Stimulated activated CD4-positive, alpha-beta T cell treated with anti-CD3 and anti-CD28 coated beads, Interleukin-4, amount 100 ng/mL, for 24 hours (primary cell): ENCODE measurements at regions not wholly inside any gene's neighbourhood (a gene's known extent, or its start where the extent isn't known, plus 50 kb on each side); places are given as distances from the start of the nearest gene placed in this dataset.

ENCODE experiments used
- DNase-seq: peaks from one replicate; pipeline ENCODE4 v3.0.0-alpha.2; 2020

DNA sequence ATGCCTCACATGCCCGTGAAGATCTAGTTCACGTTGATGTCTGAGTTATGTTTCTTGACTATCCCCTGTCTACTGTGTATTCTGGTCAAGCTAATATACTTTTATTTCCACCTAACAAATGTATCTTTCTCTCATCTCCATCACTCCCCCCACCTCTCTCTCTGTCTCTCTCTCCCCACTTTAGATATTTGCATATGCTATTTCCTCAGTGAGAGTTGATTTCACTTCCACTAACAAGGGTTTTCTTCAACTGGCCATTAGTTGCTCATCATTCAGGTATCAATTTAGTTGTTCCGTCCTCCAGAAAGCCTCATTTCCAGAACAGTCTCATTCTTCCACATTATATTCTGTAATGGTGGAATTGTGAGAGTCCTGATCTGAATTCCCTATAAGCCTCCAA, 1777.8 kb upstream of the TENM3 start:
- DNase-seq: no peak

DNA sequence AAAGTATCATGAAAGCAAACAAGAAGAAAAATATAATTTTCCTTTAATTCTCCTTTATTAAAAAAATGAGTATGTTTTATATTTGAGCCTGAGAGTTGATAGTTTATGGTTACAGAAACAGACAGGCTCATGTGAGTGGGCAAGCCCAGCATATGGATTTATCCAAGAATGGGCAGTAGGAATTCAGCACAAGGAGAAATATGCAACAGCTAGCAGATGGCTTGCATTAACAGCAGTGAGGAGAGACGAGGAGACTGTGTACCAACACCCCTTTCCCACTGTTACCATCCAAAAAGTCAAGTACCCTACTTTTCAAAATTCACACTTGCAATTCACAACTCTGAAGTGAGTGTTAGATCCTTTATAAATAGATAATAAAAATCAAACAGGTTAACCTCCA, 1760.2 kb upstream of the TENM3 start:
- DNase-seq: no peak

DNA sequence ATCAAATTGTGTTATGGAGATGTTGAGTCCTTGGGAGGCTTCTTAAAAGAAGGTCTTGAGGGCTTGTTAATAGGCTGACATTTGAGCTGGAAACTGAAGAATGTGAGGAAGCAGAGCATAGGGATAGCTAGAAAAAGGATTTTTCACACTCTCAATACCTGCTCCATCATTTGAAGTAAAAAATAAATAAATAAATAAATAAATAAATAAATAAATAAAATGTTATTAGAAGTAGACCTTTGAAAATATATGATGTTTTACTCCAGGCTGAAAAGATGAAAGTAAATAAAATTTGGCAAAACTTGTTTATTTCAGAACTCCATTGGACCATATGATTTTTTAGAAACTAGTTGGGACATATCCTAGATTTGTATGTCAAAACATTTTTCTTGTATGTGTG, 1757.8 kb upstream of the TENM3 start:
- DNase-seq: no peak

DNA sequence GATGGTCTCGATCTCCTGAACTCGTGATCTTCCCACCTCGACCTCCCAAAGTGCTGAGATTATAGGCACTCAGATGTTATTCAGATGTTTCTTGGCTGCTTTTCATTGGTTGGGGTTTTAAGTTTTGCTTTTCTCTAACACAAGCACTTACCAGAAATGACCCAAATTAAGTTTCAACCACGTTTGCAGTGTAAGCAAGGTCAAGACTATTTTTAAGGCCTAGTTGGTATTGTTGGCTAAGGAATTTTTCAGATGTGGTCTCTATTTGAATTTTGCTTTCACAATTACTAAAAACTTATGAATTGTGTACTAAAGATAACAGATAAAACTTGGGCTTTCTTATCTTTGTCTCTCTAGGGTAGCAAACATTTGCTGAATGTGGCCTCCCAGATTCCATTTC, 1756.9 kb upstream of the TENM3 start:
- no peak for DNase-seq

DNA sequence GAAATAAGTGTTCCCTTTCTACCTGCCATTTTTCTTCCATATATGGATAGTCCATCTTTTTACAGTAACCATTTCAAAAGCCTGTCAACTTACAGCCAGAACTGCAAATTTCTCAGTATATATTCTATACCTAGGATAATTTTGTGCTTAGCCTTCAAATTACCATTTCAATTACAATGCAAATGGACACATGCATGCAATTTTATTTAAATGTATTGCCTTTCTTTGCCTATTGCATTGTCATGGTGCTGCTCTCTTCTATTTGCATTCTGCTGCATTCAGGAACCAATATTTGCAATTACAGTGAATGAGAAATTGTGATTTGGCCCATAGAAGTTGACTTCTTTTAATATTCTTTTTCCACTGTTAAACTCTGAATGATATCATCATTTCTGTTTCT, 1753.4 kb upstream of the TENM3 start:
- no peak for DNase-seq

DNA sequence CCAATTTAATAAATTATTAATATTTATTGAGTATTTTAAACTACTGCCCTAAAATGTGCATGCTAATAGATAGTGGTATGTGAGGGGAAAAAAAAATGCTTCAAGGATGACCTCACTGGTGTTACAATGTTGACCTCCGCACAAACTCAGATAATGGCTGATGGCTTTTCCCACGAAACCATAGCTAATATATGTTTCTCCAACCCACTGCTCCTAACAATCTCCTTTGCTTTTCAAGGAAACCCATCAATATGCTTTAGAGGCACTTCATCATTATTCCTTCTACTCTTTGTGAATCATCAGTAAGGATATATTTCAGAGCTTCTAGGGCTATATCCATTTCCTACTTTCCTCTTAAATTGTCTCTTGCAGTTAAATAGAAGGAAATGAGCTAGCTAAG, 1752.0 kb upstream of the TENM3 start:
- no peak for DNase-seq

DNA sequence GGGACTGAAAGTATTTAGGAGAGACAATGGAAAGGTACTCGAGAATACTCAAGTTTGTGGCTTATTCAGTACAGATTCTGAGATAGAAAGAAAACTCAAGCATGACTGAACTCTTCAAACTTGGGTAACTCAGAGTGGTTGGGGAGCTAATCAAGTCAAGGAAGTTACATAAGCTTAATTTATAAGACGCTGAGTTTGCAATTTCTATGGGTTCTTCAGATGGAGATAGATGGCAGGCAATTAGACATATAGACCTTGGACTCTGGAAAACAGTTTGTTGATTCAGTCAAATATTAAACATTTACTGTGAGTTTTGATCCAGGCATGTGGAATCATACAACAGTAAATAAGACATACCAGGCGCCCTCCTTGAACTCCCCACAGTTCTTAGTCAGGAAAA, 1749.9 kb upstream of the TENM3 start:
- DNase-seq: no peak

DNA sequence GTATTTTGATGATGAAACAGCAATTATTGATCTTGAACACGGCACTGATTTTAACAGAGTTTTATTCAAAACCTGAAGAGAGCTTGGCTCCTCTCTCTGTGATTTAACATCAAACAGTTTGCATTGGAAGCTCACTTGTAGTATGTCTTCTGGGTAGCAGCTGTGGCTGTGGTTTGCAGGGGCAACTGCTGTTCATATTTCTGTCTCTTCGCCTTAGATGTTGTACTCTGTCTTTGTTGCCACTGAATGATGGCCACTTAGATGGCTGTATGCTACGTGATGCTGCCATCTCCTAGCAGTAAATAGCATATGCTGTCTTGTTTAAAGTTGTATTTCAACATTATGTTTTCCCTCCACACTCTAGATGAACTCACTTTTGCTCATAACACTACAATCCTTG, 1743.0 kb upstream of the TENM3 start:
- DNase-seq: no peak

DNA sequence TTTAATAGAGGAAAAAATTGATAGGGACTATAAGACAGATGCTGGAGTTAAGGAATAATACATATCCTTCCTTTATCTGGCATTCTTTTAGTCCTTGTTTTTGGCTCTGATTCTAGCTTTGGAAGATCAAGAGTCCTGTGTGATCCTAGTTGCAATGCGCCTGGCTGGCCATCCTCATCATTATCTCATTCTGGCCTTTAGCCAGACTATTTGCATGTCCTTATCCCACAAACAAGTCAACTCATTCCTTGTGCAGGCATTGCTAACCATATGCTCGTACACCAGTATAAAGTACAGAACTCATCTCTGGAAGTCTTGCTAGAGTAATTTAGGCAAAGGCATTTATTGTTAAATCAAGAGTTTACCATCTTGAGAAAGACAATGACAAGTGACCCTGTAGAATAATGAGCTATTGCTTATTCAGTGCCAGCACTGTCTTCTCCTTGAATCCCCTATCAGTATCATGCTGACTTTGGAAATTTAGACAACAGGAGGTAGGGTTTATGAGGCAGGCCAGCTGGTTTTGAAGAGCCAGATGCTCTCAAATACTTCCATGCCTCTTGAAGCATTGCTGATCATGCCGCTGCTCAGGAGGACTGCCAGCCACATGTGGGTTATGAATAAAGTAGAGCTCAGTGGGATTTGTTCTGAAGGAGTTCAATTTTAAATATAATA, 1730.3 kb upstream of the TENM3 start:
- no peak for DNase-seq

DNA sequence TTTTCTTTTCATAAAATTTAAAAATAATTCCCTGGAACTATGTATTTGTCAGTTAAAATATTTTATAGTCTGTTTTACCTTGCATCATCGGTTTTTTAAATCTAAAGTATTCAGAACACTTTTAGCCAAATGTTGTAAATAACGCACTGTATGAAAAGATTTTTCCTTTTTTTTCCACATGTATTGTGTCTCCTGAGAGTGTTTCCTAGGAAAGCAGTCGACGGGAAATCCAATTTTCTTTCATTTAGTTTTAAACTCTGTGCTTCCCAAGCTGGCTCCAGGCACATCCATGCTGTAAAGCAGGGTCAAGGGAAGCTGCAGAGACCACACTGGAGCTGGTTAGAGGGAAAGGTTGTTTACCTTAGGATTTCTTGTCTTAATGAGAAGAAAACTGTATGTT, 1724.3 kb upstream of the TENM3 start:
- DNase-seq: no peak

DNA sequence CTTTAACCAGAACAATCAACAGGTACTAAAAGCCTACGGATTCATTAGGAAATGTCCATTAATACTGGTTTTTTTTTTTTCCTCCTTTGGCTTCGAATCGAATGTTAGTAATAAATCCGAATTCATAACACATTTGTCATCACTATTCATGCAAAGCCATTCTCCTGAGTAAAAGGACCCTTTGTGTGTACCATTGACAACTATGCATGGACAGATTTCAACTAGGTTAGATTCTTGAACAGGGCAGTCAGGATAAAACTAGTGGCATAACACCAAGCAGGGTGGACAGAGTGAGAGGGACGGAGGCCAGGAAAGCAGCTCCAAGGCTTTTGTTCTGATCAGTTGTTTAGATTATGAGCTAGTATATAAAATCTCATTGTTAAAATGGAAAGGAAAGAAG, 1722.0 kb upstream of the TENM3 start:
- DNase-seq: no peak

DNA sequence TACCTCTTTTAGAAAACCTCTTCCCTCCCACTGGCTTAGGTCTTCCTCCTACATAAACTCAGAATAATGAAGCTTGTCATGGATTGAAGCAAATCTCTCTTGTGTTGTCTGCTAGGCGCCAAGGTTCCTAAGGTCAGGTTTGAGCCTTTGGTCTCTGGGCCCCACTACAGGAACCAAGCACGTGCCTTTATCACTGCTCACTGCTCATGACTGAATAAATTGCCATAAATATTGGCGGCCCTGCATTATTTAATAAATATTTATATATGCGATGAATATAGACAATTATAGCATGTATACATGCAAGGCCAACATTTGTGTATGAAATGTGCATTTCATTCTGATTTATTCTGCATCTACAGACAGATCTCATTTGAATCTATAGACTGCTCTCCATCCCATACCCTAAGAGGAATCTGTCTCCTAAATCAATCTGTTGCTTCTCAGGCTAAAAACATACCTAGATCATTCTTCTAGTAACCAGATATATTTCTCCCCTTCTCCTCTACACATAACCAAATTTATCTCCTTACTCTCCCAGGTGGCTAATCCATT, 1717.6 kb upstream of the TENM3 start:
- no peak for DNase-seq

DNA sequence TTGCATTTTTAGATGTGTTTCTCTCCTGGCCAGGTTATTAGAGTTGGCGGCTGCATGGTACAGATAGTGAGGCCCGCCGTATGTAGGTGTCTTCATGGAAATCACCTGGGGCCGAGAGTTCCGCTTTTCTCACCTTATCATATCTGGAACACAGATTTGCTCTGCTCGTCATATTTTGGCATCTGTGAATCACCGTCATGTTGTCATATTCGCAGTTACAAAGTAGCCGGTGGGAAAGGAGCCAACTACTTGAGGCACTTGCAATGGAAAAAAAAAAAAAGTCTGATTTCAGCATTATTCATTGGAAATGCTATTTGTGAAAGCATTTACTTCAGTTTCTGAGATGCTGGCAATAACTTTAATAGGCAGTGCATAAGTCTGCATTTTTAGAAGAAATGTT, 1715.2 kb upstream of the TENM3 start:
- no peak for DNase-seq

DNA sequence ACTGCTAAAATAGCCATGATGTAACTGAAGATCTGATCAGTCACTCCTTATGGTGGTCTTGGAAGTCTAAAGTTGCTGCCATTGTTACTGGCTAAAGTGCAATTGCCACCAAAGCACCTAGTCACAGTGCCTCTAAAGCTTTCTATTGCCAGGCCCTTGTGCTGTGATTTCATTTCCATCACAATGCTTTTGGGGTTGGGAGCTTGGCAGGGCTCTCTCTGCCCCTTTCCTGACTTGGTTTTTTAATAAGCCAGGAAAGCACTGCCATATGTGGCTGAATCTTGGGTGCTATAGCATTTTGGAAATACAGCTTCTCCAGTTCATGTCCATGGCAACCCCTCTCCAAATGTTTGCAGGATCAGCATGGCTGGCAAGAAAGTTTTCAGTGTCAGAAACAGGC, 1712.4 kb upstream of the TENM3 start:
- DNase-seq: no peak

DNA sequence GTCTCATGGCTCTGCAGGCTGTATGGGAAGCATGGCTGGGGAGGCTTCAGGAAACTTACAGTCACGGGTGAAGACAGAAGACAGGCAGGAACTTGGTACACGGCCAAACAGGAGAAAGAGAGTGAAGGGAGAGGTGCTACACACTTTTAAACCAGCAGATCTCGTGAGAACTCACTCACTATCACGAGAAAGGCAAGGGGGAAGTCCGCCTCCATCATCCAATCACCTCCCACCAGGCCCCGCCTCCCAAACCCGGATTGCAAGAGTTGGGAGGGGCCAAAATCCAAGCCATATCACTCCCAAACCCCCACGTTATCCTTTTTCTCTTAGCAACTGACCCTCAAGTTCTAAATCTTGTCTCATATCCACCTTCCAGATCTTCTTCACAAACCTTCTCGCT, 1710.5 kb upstream of the TENM3 start:
- DNase-seq: no peak

DNA sequence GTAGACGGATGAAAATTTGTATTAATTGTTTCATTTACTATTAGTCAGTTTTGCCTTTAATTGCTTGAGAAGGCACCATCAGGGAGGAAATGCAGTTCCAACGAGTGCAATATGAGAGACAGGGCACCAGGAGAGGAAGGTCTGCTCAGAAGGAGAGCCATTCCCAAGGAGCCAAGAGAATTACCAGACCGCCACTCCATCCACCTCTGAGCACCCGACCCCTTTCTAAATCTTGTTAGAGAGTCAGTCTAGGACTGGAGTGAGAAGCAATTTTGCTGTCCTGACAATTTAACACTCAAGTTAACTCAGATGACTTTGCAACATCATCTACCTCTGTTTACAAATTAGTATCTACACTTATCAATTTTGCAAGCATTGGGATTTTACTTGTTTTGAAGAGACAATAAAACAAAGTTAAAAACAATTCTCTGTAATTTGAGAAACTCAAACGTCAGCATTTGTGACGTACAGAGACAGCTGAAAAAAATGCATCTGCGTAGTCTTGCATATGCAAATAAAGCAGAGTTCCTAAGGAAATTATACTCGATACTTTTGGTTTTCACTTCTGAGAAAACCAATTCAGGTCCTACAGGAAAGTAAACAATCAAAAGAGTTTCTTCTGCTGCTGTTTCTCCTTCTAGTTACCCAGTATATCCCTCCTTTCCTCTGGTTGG, 1704.7 kb upstream of the TENM3 start:
- DNase-seq: no peak

DNA sequence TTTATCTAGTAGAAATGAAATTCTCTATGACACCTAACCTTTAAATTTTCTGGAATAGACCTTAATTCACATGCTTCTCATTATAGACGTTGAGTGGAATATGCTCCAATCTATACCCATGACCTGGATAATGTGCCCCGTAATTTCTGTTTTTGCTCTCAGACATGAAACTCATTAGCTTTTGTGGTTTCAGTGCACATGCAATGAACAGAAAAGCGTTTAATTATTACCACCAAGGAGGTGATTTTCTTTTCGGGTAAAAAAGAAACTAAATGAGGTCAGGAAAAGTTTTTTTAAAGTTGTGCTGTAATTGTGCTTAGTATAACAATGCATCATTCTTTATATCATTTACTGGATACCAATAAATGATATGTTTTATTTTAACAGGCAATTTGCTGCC, 1703.9 kb upstream of the TENM3 start:
- no peak for DNase-seq

DNA sequence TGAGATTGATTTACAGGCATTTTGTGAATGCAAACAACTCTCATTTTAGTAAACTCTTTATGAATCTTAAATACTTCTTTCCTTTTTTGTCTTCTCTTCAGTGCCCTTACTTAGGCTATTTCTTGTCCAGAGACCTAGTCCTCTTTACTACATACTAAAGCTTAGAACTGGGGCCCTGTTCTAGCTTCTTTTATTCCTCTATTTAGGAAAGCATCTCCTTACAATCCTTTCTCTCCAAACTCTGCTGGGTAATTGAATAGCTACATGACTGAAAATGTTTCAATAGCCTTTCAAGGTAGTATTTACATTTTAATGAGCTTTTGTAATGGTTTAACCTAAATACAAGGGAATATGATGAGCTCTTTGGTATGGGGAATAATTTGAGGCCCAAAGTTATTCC, 1701.5 kb upstream of the TENM3 start:
- DNase-seq: no peak

DNA sequence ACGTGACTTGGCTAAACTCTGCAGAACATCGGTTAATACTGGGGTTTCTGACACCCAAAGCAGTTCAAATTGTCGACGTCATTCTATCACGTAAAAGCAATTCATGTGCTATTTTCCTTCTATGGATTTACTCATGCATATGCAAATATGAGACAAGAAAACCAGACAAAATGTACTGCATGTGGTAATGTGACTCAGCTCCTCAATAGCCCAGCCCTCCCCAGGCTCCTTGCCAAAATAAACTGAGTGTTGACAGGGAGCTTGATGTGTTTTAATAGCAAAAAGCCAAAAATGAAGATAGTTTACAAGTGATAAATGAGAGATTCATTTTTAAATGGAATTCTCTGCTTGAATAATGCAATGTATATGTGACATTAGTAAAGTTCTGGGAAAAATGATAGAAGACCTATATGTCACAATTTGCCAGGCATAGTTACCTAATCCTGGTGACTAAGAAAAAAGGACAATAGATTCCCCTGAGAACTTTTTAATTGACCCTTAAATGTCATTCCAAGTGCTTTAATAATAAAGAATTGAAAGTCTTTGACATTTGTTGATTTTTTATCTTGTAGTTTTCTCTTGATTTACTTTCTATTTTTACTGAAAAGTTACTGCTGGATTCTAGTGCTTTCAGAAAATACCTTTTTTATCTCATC, 1700.6 kb upstream of the TENM3 start:
- DNase-seq: no peak

DNA sequence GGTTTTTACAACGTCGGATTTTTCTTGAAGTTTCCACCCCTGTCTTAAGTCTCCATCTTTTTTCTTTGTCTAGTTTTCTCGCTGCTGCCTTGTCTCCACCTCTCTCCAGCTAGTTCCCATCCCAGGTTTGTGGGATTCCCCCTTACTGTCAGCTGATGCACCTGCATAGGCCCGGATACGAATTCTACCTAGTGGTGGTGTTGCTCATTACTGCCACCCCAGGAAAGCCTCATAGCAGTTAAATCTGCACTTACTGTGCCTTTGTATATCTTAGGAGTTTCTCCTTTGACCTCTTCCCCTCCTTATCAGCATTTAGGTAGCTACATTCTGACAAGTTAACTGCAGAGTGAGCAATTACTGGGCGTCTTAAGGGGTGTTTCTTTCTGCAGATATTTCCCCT, 1693.1 kb upstream of the TENM3 start:
- DNase-seq: no peak

DNA sequence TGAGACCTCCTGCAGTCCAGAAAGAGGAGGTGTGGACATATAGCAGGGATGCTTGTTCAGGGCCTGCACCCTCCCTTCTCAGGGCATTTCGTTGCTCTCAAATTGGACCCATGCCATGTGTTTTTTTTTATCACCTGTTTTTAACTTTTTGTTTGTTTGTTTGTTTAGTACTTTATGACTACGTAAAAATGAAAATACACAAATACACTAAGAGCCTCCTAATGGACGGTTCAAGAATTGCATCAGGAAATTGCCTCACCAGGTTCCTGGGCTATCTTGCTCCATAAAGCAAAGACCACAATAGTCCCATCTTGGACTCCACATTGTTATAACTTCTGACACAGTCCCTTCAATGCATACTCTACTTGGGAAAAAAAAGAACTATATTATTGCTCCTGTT, 1685.9 kb upstream of the TENM3 start:
- DNase-seq: no peak

DNA sequence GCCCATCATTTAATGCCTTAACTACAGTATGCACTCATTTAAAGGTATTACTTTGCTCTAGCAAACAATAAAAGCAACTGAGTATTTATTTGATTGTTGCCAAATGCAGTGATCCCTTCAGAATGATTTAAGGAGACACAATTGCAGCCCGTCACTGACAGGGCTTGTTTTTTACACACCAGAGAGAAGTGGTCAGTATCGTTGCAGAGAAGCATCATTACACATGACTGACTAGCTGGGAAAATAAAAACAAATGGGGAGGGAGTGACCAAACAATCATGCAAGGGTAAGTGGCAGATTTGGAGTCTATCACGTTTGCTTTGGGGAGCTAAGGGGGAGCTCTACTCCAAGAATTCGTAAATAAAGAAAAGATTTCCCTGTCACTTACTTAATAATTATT, 1685.3 kb upstream of the TENM3 start:
- DNase-seq: no peak

DNA sequence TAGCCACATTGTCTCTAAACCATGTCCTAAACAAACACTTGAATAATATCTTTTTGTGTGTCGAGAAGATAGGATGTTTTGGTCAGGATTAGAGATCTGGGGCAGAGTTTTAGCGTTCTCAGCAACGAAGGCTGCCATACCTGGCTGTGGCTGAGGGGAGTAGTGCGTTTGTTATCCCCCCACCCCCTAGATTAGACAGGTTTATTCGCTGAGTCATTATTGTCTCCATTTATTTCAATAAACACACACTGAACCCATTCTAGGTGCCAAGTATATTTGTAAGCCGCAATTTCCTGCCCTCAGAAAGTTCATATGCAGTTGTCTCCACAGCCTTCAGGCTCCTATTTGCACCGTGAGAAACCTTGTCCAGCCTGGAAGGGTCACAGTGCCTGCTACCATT, 1684.8 kb upstream of the TENM3 start:
- no peak for DNase-seq

DNA sequence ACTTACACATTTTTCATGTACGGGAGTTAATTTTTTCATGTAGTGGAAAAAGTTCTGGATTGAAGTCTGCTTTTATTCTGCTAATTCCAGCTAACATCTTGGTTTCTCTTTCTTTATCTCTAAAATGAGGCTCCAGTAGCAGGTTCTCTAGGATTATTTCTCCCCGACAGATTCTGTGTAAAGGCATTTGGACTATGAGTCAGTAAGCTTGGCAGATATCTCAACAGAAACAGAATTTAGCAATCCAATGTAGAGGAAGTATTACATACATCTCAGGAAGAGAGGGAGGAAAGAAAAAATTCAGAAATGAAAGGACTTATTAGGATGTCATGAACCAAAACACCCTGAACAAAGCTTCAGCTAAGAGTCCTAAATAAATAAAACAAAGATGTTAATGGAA, 1682.3 kb upstream of the TENM3 start:
- no peak for DNase-seq
